Suprapubic skin (tissue), 4 donors: ENCODE measurements at regions not wholly inside any gene's neighbourhood (a gene's known extent, or its start where the extent isn't known, plus 50 kb on each side); places are given as distances from the start of the nearest gene placed in this dataset.
"Not testable (repeated sequence)": the region's sequence is repeated elsewhere in the genome, so short reads cannot be mapped to it uniquely, and the experiment has no call there.

Experiments used
- DNase-seq, 2 donors: peaks; one replicate each; pipeline ENCODE4 v3.0.0-alpha.2; 2019; ENCODE audit warnings: low spot score in 2 of 2
- H3K27ac ChIP-seq: fragments of 200-600 bp; sonication (generic); one replicate; pipeline ENCODE4 v1.5.1; 2019
- H3K27me3 ChIP-seq: fragments of 200-600 bp; sonication (generic); one replicate; pipeline ENCODE4 v1.5.1; 2019
- H3K36me3 ChIP-seq: fragments of 200-600 bp; sonication (generic); one replicate; pipeline ENCODE4 v1.5.1; 2019
- H3K4me1 ChIP-seq: fragments of 200-600 bp; sonication (generic); one replicate; pipeline ENCODE4 v1.5.1; 2019
- H3K4me3 ChIP-seq: fragments of 200-600 bp; sonication (generic); one replicate; pipeline ENCODE4 v1.5.1; 2019; ENCODE audit warnings: mild to moderate bottlenecking
- H3K9me3 ChIP-seq: fragments of 200-600 bp; sonication (generic); one replicate; pipeline ENCODE4 v1.5.1; 2019
- CTCF ChIP-seq, 2 donors: fragments of 200-600 bp in 1 of 2; fragments of 450-650 bp in 1 of 2; sonication (generic) in 1 of 2; IDR thresholded peaks; one replicate each; pipeline ENCODE4 v1.5.1; 2016 to 2019; ENCODE audit warnings: antibody characterized with exemption in 2 of 2, mild to moderate bottlenecking in 1 of 2, moderate library complexity in 1 of 2
- EP300 ChIP-seq: sonication (generic); formaldehyde crosslinking; IDR thresholded peaks from one replicate; pipeline ENCODE4 v1.6.1; 2017; ENCODE audit warnings: antibody characterized with exemption
- POLR2A ChIP-seq, 2 donors: fragments of 450-650 bp; IDR thresholded peaks; one replicate each; pipeline ENCODE4 v1.6.1; 2017; ENCODE audit warnings: antibody characterized with exemption in 2 of 2, mild to moderate bottlenecking in 2 of 2, moderate library complexity in 2 of 2
- POLR2AphosphoS5 ChIP-seq, 3 donors: sonication (generic); formaldehyde crosslinking; IDR thresholded peaks; one replicate each; pipeline ENCODE4 v1.6.1; 2017; ENCODE audit warnings: antibody characterized with exemption in 3 of 3
- WGBS: methylation state at CpG from one replicate; pipeline ENCODE4 v1.1.5; 2018; 5-methylcytosine and 5-hydroxymethylcytosine counted together

- 67% methylated on average over 8 of the region's 9 CpGs for WGBS
- H3K27me3 ChIP-seq = no peaks in the 10 kb centered on the region
- no peaks in the 10 kb centered on the region for H3K9me3 ChIP-seq
- H3K4me1 ChIP-seq = no peaks in the 10 kb centered on the region
- TF ChIP-seq CTCF (IDR thresholded peaks at IDR 0.05) (no peak), POLR2A (IDR thresholded peaks at IDR 0.05) (no peak), EP300 (no peak), POLR2AphosphoS5 (IDR thresholded peaks at IDR 0.05) (no peak)
- no peak overlapping the region for H3K27ac ChIP-seq
- DNase-seq = no peak
- H3K36me3 ChIP-seq = no peaks in the 10 kb centered on the region
- no peak overlapping the region for H3K4me3 ChIP-seq
These were observed 113.2 kb upstream of the IQSEC1 start for GRCh38 chr3:13186435-13186815.

DNA sequence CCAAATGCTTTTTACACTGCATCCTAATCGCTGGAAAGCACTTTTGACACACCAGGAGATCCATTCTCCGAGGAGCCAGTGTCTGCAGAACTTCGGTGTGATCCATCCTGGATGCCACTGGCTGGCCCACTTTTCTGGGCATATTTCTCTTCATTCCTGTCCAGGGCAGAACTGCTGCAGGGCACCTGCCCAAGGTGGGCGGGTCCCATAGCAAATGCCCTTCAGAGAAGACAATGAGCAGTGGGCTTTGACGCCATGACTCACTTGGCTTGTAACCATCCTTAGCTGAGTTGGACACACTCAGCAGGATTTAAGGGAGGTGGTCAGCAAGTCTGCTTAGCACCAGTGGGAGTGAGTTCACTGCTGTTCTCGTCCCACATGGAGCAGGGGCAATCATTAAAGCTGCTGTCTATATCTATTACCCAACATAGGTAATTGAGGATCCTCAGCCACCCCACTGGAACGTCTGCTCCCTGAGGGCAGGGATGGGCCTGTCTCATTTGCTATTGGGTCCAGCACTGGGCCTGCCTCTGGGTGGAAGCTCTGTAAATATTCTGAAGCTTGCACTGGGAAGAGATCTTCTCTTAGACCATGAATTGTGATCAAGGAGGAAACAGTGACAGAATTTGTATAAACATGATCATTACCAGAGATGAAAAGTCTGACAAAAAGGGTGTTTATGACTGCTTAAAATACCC is 112.7 kb upstream of the IQSEC1 start:
- no peaks in the 10 kb centered on the region for H3K27me3 ChIP-seq
- no peak overlapping the region for H3K4me3 ChIP-seq
- H3K27ac ChIP-seq = no peak overlapping the region
- no peaks in the 10 kb centered on the region for H3K9me3 ChIP-seq
- WGBS = 78% methylated on average over 4 of the region's 7 CpGs
- DNase-seq = no peak
- no peaks in the 10 kb centered on the region for H3K36me3 ChIP-seq
- H3K4me1 ChIP-seq = no peaks in the 10 kb centered on the region
- no peak for TF ChIP-seq POLR2A (IDR thresholded peaks at IDR 0.05)
- TF ChIP-seq POLR2AphosphoS5 (IDR thresholded peaks at IDR 0.05) = no peak
- no peak for TF ChIP-seq CTCF (IDR thresholded peaks at IDR 0.05)
- TF ChIP-seq EP300 = no peak

GRCh38 chr3:13179582-13180210 is 106.5 kb upstream of the IQSEC1 start:
- not testable (repeated sequence) for H3K36me3 ChIP-seq, H3K27me3 ChIP-seq, H3K4me1 ChIP-seq, H3K27ac ChIP-seq, DNase-seq, H3K4me3 ChIP-seq
- H3K9me3 ChIP-seq = peaks cover 24% of the 10 kb centered on the region
- WGBS = 94% methylated on average over 26 of the region's 32 CpGs

- H3K36me3 ChIP-seq = no peaks in the 10 kb centered on the region
- no peaks in the 10 kb centered on the region for H3K27me3 ChIP-seq
- no peak overlapping the region for H3K4me3 ChIP-seq
- H3K27ac ChIP-seq = no peak overlapping the region
- H3K9me3 ChIP-seq = peaks cover 24% of the 10 kb centered on the region
- H3K4me1 ChIP-seq = no peaks in the 10 kb centered on the region
- 90% methylated on average over 1 of the region's 1 CpG for WGBS
- DNase-seq = no peak
- no peak for TF ChIP-seq POLR2AphosphoS5 (IDR thresholded peaks at IDR 0.05)
- TF ChIP-seq EP300 = no peak
- no peak for TF ChIP-seq POLR2A (IDR thresholded peaks at IDR 0.05)
- no peak for TF ChIP-seq CTCF (IDR thresholded peaks at IDR 0.05)
These were observed 106.0 kb upstream of the IQSEC1 start for GRCh38 chr3:13179181-13179580.

GRCh38 chr3:13178107-13178506 is 104.9 kb upstream of the IQSEC1 start:
- Histone ChIP-seq H3K9me3 (peaks cover 24% of the 10 kb centered on the region), H3K36me3 (no peaks in the 10 kb centered on the region), H3K4me3 (no peak overlapping the region), H3K27ac (no peak overlapping the region), H3K4me1 (no peaks in the 10 kb centered on the region), H3K27me3 (no peaks in the 10 kb centered on the region)
- DNase-seq = no peak
- whole genome bisulfite sequencing = 91% methylated on average over 3 of the region's 3 CpGs
- TF ChIP-seq CTCF (IDR thresholded peaks at IDR 0.05) = no peak
- no peak for TF ChIP-seq POLR2A (IDR thresholded peaks at IDR 0.05)
- no peak for TF ChIP-seq POLR2AphosphoS5 (IDR thresholded peaks at IDR 0.05)
- TF ChIP-seq EP300 = no peak
